ENCODE measurements at regions not wholly inside any gene's neighbourhood (a gene's known extent, or its start where the extent isn't known, plus 50 kb on each side); places are given as distances from the start of the nearest gene placed in this dataset.

DNA sequence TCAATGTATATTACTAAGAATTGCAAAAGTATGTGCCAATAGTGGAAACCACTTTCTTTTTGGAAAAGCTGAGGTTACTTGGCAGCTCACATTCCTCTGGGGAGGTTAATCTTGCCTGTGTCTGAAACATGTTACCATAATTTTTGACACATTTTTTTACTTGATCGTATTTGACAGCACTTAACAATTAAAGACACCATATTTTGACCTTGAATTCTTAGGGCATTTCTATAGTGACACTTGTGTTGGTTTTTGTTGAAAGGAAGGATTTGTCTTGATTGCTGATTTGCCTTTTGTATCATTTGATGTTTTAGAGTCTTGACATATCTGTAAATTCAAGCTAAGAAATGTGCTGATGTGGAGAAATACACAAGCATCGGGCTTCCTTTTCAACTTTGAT is 2135.5 kb downstream of the PCDH7 start (continued):
- TF ChIP-seq RAD21 (IDR thresholded peaks at IDR 0.05 in 1 of 2, conservative IDR thresholded peaks at IDR 0.05 in 1 of 2; ENCODE audit: low read depth in 2 of 2, low read length in 2 of 2) (no peak), TAF1 (IDR thresholded peaks at IDR 0.05; ENCODE audit: low read depth, low read length) (no peak), GTF2F1 (IDR thresholded peaks at IDR 0.05; ENCODE audit: borderline replicate concordance, low read depth, low read length) (no peak)
- TF ChIP-seq, protein P1, sequence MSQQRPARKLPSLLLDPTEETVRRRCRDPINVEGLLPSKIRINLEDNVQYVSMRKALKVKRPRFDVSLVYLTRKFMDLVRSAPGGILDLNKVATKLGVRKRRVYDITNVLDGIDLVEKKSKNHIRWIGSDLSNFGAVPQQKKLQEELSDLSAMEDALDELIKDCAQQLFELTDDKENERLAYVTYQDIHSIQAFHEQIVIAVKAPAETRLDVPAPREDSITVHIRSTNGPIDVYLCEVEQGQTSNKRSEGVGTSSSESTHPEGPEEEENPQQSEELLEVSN (IDR thresholded peaks at IDR 0.05): no peak
